GM23338 (cell line): ENCODE measurements at regions not wholly inside any gene's neighbourhood (a gene's known extent, or its start where the extent isn't known, plus 50 kb on each side); places are given as distances from the start of the nearest gene placed in this dataset.

Experiments used
- ATAC-seq: fragments of 200-7000 bp; cut with Tn5 transposase; 3 replicates; pipeline ENCODE4 v1.9.1; 2020
- DNase-seq: peaks from one replicate; pipeline ENCODE4 v3.0.0-alpha.2; 2015; ENCODE audit warnings: low spot score
- H2AFZ ChIP-seq: fragments of 200-600 bp; sonication (generic); 2 replicates; pipeline ENCODE4 v1.8.0; 2016; ENCODE audit warnings: antibody characterized with exemption, mild to moderate bottlenecking, moderate library complexity
- H3F3A ChIP-seq: fragments of 200-600 bp; sonication (generic); replicated peaks from 2 replicates; pipeline ENCODE4 v1.8.0; 2017; ENCODE audit warnings: antibody characterized with exemption, mixed run types, low read depth
- H3K27ac ChIP-seq: fragments of 200-600 bp; sonication (generic); 2 replicates; pipeline ENCODE4 v1.6.1; 2016; ENCODE audit warnings: low read depth
- H3K27me3 ChIP-seq: fragments of 200-600 bp; sonication (generic); 2 replicates; pipeline ENCODE4 v1.8.0; 2016; ENCODE audit warnings: mild to moderate bottlenecking, mixed run types, moderate library complexity; ENCODE audit not compliant: insufficient read depth
- H3K36me3 ChIP-seq: fragments of 200-600 bp; sonication (generic); 2 replicates; pipeline ENCODE4 v1.8.0; 2016; ENCODE audit warnings: mild to moderate bottlenecking; ENCODE audit not compliant: insufficient read depth
- H3K4me1 ChIP-seq: fragments of 200-600 bp; sonication (generic); 2 replicates; pipeline ENCODE4 v1.8.0; 2016; ENCODE audit warnings: mild to moderate bottlenecking, moderate library complexity; ENCODE audit not compliant: insufficient read depth
- H3K4me2 ChIP-seq: fragments of 200-600 bp; sonication (generic); 2 replicates; pipeline ENCODE4 v1.7.1; 2017; ENCODE audit warnings: mixed run types
- H3K4me3 ChIP-seq: fragments of 200-600 bp; sonication (generic); 2 replicates; pipeline ENCODE4 v1.6.1; 2016; ENCODE audit warnings: mixed run types
- H3K79me2 ChIP-seq: fragments of 200-600 bp; sonication (generic); replicated peaks from 2 replicates; pipeline ENCODE4 v1.8.0; 2017; ENCODE audit warnings: mild to moderate bottlenecking; ENCODE audit not compliant: insufficient read depth
- H3K9me2 ChIP-seq: fragments of 200-600 bp; sonication (generic); 2 replicates; pipeline ENCODE4 v1.8.0; 2017; ENCODE audit not compliant: insufficient read depth
- H4K20me1 ChIP-seq: fragments of 200-600 bp; sonication (generic); replicated peaks from 2 replicates; pipeline ENCODE4 v1.8.0; 2017; ENCODE audit warnings: mild to moderate bottlenecking; ENCODE audit not compliant: insufficient read depth
- H3K27ac Mint-ChIP-seq: 2 replicates; pipeline ENCODE4 v1.8.0; 2020; ENCODE audit warnings: inconsistent platforms, mild to moderate bottlenecking, moderate library complexity, mixed read lengths
- H3K27me3 Mint-ChIP-seq: 3 replicates; pipeline ENCODE4 v1.8.0; 2022; ENCODE audit warnings: low read depth, mild to moderate bottlenecking, moderate library complexity, mixed read lengths, inconsistent platforms; ENCODE audit not compliant: insufficient read depth, poor library complexity
- H3K36me3 Mint-ChIP-seq: 3 replicates; pipeline ENCODE4 v1.8.0; 2021; ENCODE audit warnings: low read depth, mild to moderate bottlenecking, inconsistent platforms, moderate library complexity, mixed read lengths
- H3K4me1 Mint-ChIP-seq: 3 replicates; pipeline ENCODE4 v1.8.0; 2020; ENCODE audit warnings: mild to moderate bottlenecking, inconsistent platforms, mixed read lengths
- H3K4me3 Mint-ChIP-seq: 3 replicates; pipeline ENCODE4 v1.8.0; 2021; ENCODE audit warnings: moderate library complexity, mild to moderate bottlenecking, inconsistent platforms, mixed read lengths
- H3K9me3 Mint-ChIP-seq: 3 replicates; pipeline ENCODE4 v1.8.0; 2020; ENCODE audit warnings: moderate library complexity, mild to moderate bottlenecking, inconsistent platforms, mixed read lengths
- CREB1 ChIP-seq: fragments of 250-450 bp; sonication (Bioruptor Pico); IDR thresholded peaks from 2 replicates; pipeline ENCODE4 v1.5.0; 2020; ENCODE audit warnings: low read depth, mild to moderate bottlenecking, moderate library complexity
- EZH2 ChIP-seq: fragments of 200-600 bp; sonication (generic); IDR thresholded peaks from one replicate; pipeline ENCODE4 v1.8.0; 2017; ENCODE audit warnings: antibody characterized with exemption, mild to moderate bottlenecking, low read depth; ENCODE audit not compliant: unreplicated experiment
- JUNB ChIP-seq: IDR thresholded peaks from one replicate; pipeline ENCODE4 v1.6.1; 2016; ENCODE audit warnings: antibody characterized with exemption; ENCODE audit not compliant: unreplicated experiment
- POLR2AphosphoS5 ChIP-seq: IDR thresholded peaks from 2 replicates; pipeline ENCODE4 v1.6.1; 2016; ENCODE audit warnings: antibody characterized with exemption, low read depth
- STAT1 ChIP-seq: IDR thresholded peaks from one replicate; pipeline ENCODE4 v1.6.1; 2016; ENCODE audit warnings: antibody characterized with exemption; ENCODE audit not compliant: unreplicated experiment
- ZNF114 ChIP-seq: fragments of 250-450 bp; sonication (Bioruptor Pico); IDR thresholded peaks from 2 replicates; pipeline ENCODE4 v1.5.0; 2020; ENCODE audit warnings: mild to moderate bottlenecking, moderate library complexity
- ZNF331 ChIP-seq: fragments of 250-450 bp; sonication (Bioruptor Pico); IDR thresholded peaks from 2 replicates; pipeline ENCODE4 v1.5.0; 2020; ENCODE audit warnings: low read depth, mild to moderate bottlenecking, moderate library complexity
- TF ChIP-seq, protein P1 (sequence below), 2 experiments: fragments of 200-600 bp in 1 of 2; sonication (generic) in 1 of 2; conservative IDR thresholded peaks; 2 replicates each; pipeline versions ENCODE4 v1.5.1 to v1.6.1; 2016 to 2017; ENCODE audit warnings: antibody characterized with exemption in 2 of 2, low read depth in 2 of 2, mild to moderate bottlenecking in 2 of 2, moderate library complexity in 1 of 2
- TF ChIP-seq, protein P2 (sequence below): IDR thresholded peaks from 2 replicates; pipeline ENCODE4 v1.6.1; 2016; ENCODE audit warnings: antibody characterized with exemption
- TF ChIP-seq, protein P3 (sequence below): fragments of 250-450 bp; sonication (Bioruptor Pico); IDR thresholded peaks from 2 replicates; pipeline ENCODE4 v1.5.0; 2020; ENCODE audit warnings: mild to moderate bottlenecking, moderate library complexity

DNA sequence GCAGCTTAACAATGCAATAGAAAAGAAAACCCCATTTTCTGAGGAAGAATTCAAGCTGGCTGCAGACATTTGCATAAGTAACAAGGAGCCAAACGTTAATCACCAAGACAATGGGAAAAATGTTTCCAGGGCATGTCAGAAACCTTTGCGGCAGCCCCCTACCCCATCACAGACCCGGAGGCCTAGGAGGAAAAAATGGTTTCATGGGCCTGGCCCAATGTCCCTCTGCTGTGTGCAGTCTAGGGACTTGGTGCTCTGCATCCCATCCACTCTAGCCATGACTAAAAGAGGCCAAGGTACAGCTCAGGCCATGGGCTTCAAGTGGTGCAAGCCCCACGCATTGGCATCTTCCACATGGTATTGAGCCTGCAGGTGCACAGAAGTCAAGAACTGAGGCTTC, 147.0 kb upstream of the NR3C2 start:
- Mint-ChIP-seq H3K27ac (no peak overlapping the region), H3K4me1 (no peaks in the 10 kb centered on the region), H3K36me3 (peaks cover 44% of the 10 kb centered on the region), H3K9me3 (peaks cover 69% of the 10 kb centered on the region), H3K27me3 (no peaks in the 10 kb centered on the region), H3K4me3 (no peak overlapping the region)
- no peak for DNase-seq
- no peak overlapping the region for H3K27ac ChIP-seq
- ATAC-seq, result no peak
- H3K4me1 ChIP-seq, result no peaks in the 10 kb centered on the region
- no peaks in the 10 kb centered on the region for H3F3A ChIP-seq
- H4K20me1 ChIP-seq, result no peaks in the 10 kb centered on the region
- 0 out of 2 replicates have a peak, but pooled peaks cover 10% of the 10 kb centered on the region for H3K9me2 ChIP-seq
- no peak overlapping the region for H2AFZ ChIP-seq
- no peaks in the 10 kb centered on the region for H3K27me3 ChIP-seq
- H3K36me3 ChIP-seq, result peaks cover 7% of the 10 kb centered on the region; the same call in 1 of the 2 replicates
- no peaks in the 10 kb centered on the region for H3K79me2 ChIP-seq
- no peak overlapping the region for H3K4me2 ChIP-seq
- H3K4me3 ChIP-seq, result no peak overlapping the region
- TF ChIP-seq ZNF331 (CRISPR knock-in tag) (no peak), STAT1 (no peak), JUNB (no peak), POLR2AphosphoS5 (no peak)

DNA sequence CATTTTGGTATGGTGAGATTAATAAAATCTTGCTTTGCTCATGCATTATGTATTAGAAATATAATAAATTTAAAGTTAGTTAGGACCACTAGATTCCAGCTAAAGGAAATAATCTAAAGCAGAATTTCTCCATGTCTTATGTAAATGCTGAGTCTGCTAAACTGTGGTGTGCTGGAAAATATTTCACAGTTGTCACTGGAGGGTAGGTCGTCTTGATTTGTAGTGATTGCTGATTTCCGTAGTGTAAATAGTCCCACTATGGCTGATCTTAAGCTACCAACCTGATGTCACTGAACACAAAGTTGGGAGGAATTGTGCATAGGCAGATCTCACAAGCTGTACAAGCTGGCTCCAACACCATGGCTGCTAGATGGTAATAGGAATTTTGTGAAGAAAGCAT, 133.4 kb upstream of the NR3C2 start:
- no peaks in the 10 kb centered on the region for H3K36me3 Mint-ChIP-seq
- Histone ChIP-seq H3K9me2 (no peaks in the 10 kb centered on the region), H3K4me1 (no peaks in the 10 kb centered on the region), H3K79me2 (no peaks in the 10 kb centered on the region), H3F3A (no peaks in the 10 kb centered on the region), H2AFZ (no peak overlapping the region), H4K20me1 (no peaks in the 10 kb centered on the region), H3K4me3 (no peak overlapping the region), H3K27ac (no peak overlapping the region), H3K27me3 (no peaks in the 10 kb centered on the region), H3K4me2 (no peak overlapping the region), H3K36me3 (no peaks in the 10 kb centered on the region)
- H3K9me3 Mint-ChIP-seq, result peaks cover 6% of the 10 kb centered on the region; the same call in 1 of the 3 replicates
- no peaks in the 10 kb centered on the region for H3K4me1 Mint-ChIP-seq
- H3K27me3 Mint-ChIP-seq, result no peaks in the 10 kb centered on the region
- no peak for DNase-seq
- no peak overlapping the region for H3K27ac Mint-ChIP-seq
- ATAC-seq, result no peak
- H3K4me3 Mint-ChIP-seq, result no peak overlapping the region
- TF ChIP-seq CREB1 (no peak), JUNB (no peak), EZH2 (no peak), STAT1 (no peak), ZNF114 (CRISPR knock-in tag) (no peak)
- TF ChIP-seq, protein P1, sequence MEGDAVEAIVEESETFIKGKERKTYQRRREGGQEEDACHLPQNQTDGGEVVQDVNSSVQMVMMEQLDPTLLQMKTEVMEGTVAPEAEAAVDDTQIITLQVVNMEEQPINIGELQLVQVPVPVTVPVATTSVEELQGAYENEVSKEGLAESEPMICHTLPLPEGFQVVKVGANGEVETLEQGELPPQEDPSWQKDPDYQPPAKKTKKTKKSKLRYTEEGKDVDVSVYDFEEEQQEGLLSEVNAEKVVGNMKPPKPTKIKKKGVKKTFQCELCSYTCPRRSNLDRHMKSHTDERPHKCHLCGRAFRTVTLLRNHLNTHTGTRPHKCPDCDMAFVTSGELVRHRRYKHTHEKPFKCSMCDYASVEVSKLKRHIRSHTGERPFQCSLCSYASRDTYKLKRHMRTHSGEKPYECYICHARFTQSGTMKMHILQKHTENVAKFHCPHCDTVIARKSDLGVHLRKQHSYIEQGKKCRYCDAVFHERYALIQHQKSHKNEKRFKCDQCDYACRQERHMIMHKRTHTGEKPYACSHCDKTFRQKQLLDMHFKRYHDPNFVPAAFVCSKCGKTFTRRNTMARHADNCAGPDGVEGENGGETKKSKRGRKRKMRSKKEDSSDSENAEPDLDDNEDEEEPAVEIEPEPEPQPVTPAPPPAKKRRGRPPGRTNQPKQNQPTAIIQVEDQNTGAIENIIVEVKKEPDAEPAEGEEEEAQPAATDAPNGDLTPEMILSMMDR (conservative IDR thresholded peaks at IDR 0.05; ENCODE audit: low read depth in 2 of 2), result no peak
- TF ChIP-seq, protein P2, sequence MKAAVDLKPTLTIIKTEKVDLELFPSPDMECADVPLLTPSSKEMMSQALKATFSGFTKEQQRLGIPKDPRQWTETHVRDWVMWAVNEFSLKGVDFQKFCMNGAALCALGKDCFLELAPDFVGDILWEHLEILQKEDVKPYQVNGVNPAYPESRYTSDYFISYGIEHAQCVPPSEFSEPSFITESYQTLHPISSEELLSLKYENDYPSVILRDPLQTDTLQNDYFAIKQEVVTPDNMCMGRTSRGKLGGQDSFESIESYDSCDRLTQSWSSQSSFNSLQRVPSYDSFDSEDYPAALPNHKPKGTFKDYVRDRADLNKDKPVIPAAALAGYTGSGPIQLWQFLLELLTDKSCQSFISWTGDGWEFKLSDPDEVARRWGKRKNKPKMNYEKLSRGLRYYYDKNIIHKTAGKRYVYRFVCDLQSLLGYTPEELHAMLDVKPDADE, result no peak
- TF ChIP-seq, protein P3, sequence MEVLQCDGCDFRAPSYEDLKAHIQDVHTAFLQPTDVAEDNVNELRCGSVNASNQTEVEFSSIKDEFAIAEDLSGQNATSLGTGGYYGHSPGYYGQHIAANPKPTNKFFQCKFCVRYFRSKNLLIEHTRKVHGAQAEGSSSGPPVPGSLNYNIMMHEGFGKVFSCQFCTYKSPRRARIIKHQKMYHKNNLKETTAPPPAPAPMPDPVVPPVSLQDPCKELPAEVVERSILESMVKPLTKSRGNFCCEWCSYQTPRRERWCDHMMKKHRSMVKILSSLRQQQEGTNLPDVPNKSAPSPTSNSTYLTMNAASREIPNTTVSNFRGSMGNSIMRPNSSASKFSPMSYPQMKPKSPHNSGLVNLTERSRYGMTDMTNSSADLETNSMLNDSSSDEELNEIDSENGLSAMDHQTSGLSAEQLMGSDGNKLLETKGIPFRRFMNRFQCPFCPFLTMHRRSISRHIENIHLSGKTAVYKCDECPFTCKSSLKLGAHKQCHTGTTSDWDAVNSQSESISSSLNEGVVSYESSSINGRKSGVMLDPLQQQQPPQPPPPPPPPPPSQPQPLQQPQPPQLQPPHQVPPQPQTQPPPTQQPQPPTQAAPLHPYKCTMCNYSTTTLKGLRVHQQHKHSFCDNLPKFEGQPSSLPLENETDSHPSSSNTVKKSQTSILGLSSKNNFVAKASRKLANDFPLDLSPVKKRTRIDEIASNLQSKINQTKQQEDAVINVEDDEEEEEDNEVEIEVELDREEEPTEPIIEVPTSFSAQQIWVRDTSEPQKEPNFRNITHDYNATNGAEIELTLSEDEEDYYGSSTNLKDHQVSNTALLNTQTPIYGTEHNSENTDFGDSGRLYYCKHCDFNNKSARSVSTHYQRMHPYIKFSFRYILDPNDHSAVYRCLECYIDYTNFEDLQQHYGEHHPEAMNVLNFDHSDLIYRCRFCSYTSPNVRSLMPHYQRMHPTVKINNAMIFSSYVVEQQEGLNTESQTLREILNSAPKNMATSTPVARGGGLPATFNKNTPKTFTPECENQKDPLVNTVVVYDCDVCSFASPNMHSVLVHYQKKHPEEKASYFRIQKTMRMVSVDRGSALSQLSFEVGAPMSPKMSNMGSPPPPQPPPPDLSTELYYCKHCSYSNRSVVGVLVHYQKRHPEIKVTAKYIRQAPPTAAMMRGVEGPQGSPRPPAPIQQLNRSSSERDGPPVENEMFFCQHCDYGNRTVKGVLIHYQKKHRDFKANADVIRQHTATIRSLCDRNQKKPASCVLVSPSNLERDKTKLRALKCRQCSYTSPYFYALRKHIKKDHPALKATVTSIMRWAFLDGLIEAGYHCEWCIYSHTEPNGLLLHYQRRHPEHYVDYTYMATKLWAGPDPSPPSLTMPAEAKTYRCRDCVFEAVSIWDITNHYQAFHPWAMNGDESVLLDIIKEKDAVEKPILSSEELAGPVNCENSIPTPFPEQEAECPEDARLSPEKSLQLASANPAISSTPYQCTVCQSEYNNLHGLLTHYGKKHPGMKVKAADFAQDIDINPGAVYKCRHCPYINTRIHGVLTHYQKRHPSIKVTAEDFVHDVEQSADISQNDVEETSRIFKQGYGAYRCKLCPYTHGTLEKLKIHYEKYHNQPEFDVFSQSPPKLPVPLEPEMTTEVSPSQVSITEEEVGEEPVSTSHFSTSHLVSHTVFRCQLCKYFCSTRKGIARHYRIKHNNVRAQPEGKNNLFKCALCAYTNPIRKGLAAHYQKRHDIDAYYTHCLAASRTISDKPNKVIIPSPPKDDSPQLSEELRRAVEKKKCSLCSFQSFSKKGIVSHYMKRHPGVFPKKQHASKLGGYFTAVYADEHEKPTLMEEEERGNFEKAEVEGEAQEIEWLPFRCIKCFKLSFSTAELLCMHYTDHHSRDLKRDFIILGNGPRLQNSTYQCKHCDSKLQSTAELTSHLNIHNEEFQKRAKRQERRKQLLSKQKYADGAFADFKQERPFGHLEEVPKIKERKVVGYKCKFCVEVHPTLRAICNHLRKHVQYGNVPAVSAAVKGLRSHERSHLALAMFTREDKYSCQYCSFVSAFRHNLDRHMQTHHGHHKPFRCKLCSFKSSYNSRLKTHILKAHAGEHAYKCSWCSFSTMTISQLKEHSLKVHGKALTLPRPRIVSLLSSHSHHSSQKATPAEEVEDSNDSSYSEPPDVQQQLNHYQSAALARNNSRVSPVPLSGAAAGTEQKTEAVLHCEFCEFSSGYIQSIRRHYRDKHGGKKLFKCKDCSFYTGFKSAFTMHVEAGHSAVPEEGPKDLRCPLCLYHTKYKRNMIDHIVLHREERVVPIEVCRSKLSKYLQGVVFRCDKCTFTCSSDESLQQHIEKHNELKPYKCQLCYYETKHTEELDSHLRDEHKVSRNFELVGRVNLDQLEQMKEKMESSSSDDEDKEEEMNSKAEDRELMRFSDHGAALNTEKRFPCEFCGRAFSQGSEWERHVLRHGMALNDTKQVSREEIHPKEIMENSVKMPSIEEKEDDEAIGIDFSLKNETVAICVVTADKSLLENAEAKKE (CRISPR knock-in tag), result no peak
